ENCODE measurements at regions not wholly inside any gene's neighbourhood (a gene's known extent, or its start where the extent isn't known, plus 50 kb on each side); places are given as distances from the start of the nearest gene placed in this dataset.

GRCh38 chr7:96530786-96531185, 178.9 kb downstream of the SEM1 start:
- TF ChIP-seq CTCF (IDR thresholded peaks at IDR 0.05; ENCODE audit: extremely low read depth in 1 of 2, insufficient read depth in 1 of 2, low read depth in 1 of 2, low read length in 2 of 2) (no peak), EZH2 (IDR thresholded peaks at IDR 0.05; ENCODE audit: borderline replicate concordance, low read depth, low read length, severe bottlenecking) (no peak), POLR2A (IDR thresholded peaks at IDR 0.05; ENCODE audit: low read depth, low read length) (no peak), JUN (IDR thresholded peaks at IDR 0.05; ENCODE audit: borderline replicate concordance, insufficient read depth, insufficient read length, low read depth) (no peak), POLR2AphosphoS5 (IDR thresholded peaks at IDR 0.05; ENCODE audit: insufficient read depth, low read depth, low read length) (no peak), MAX (IDR thresholded peaks at IDR 0.05; ENCODE audit: insufficient read depth, insufficient read length) (no peak), MYC (IDR thresholded peaks at IDR 0.05; ENCODE audit: low read depth, low read length) (no peak), GATA2 (IDR thresholded peaks at IDR 0.05; ENCODE audit: insufficient read depth, insufficient read length, low read depth, low read length) (no peak), FOS (IDR thresholded peaks at IDR 0.05; ENCODE audit: borderline replicate concordance, insufficient read depth, low read length) (no peak)
